22Rv1 (cell line): ENCODE measurements at regions not wholly inside any gene's neighbourhood (a gene's known extent, or its start where the extent isn't known, plus 50 kb on each side); places are given as distances from the start of the nearest gene placed in this dataset.

Experiments
- ZFX ChIP-seq: fragments of 450-650 bp; IDR thresholded peaks from 2 replicates; pipeline ENCODE4 v1.6.1; 2017; ENCODE audit warnings: antibody characterized with exemption, borderline replicate concordance
- TF ChIP-seq, protein P1 (sequence below): fragments of 450-650 bp; IDR thresholded peaks from 2 replicates; pipeline ENCODE4 v1.5.1; 2017; ENCODE audit warnings: mild to moderate bottlenecking

GRCh38 chr11:97570636-97571035 lies 1180.8 kb downstream of the JRKL start:
- TF ChIP-seq, protein P1, sequence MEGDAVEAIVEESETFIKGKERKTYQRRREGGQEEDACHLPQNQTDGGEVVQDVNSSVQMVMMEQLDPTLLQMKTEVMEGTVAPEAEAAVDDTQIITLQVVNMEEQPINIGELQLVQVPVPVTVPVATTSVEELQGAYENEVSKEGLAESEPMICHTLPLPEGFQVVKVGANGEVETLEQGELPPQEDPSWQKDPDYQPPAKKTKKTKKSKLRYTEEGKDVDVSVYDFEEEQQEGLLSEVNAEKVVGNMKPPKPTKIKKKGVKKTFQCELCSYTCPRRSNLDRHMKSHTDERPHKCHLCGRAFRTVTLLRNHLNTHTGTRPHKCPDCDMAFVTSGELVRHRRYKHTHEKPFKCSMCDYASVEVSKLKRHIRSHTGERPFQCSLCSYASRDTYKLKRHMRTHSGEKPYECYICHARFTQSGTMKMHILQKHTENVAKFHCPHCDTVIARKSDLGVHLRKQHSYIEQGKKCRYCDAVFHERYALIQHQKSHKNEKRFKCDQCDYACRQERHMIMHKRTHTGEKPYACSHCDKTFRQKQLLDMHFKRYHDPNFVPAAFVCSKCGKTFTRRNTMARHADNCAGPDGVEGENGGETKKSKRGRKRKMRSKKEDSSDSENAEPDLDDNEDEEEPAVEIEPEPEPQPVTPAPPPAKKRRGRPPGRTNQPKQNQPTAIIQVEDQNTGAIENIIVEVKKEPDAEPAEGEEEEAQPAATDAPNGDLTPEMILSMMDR, result no peak
- TF ChIP-seq ZFX, result no peak
